NCI-H748 treated with DMSO at 0.1 percent for 48 hours (cell line): ENCODE measurements at regions not wholly inside any gene's neighbourhood (a gene's known extent, or its start where the extent isn't known, plus 50 kb on each side); places are given as distances from the start of the nearest gene placed in this dataset.
"Not testable (repeated sequence)": the region's sequence is repeated elsewhere in the genome, so short reads cannot be mapped to it uniquely, and the experiment has no call there.

Experiments
- DNase-seq: peaks from one replicate; lab custom pipeline; 2025; lab: John Stamatoyannopoulos, UW

- no peak for DNase-seq
These were observed 124.8 kb upstream of the SLC1A3 start for GRCh38 chr5:36481454-36482120.

GRCh38 chr5:36482812-36483211, 123.6 kb upstream of the SLC1A3 start:
- DNase-seq = no peak

GRCh38 chr5:36489505-36489904, 116.9 kb upstream of the SLC1A3 start:
- no peak for DNase-seq

GRCh38 chr5:36491856-36492255, 114.5 kb upstream of the SLC1A3 start:
- no peak for DNase-seq

GRCh38 chr5:36492984-36493654, 113.3 kb upstream of the SLC1A3 start:
- no peak for DNase-seq

GRCh38 chr5:36494028-36494427, 112.4 kb upstream of the SLC1A3 start:
- DNase-seq = no peak

- DNase-seq = no peak
These were observed 111.4 kb upstream of the SLC1A3 start for GRCh38 chr5:36494841-36495601.

GRCh38 chr5:36495611-36496010, 110.8 kb upstream of the SLC1A3 start:
- DNase-seq = no peak

- DNase-seq = no peak
These were observed 109.9 kb upstream of the SLC1A3 start for GRCh38 chr5:36496471-36496870.

- no peak for DNase-seq
These were observed 103.8 kb upstream of the SLC1A3 start for GRCh38 chr5:36502608-36503007.

GRCh38 chr5:36505021-36505420, 101.4 kb upstream of the SLC1A3 start:
- no peak for DNase-seq

GRCh38 chr5:36507332-36507952, 99.0 kb upstream of the SLC1A3 start:
- peak; percentile 66 for DNase-seq

GRCh38 chr5:36508331-36508730, 98.1 kb upstream of the SLC1A3 start:
- DNase-seq = not testable (repeated sequence)

GRCh38 chr5:36513647-36514046, 92.8 kb upstream of the SLC1A3 start:
- not testable (repeated sequence) for DNase-seq

GRCh38 chr5:36519881-36520280, 86.5 kb upstream of the SLC1A3 start:
- no peak for DNase-seq

GRCh38 chr5:36521219-36521618, 85.2 kb upstream of the SLC1A3 start:
- DNase-seq = no peak

- no peak for DNase-seq
These were observed 84.3 kb upstream of the SLC1A3 start for GRCh38 chr5:36521838-36522745.

GRCh38 chr5:36522746-36523065, 83.7 kb upstream of the SLC1A3 start:
- DNase-seq = no peak

GRCh38 chr5:36523450-36523849, 83.0 kb upstream of the SLC1A3 start:
- DNase-seq = no peak

- DNase-seq = no peak
These were observed 82.5 kb upstream of the SLC1A3 start for GRCh38 chr5:36523926-36524325.

- no peak for DNase-seq
These were observed 79.9 kb upstream of the SLC1A3 start for GRCh38 chr5:36526537-36526936.

GRCh38 chr5:36528588-36528987, 77.8 kb upstream of the SLC1A3 start:
- no peak for DNase-seq
